Spleen (tissue), 7 donors: ENCODE measurements at regions not wholly inside any gene's neighbourhood (a gene's known extent, or its start where the extent isn't known, plus 50 kb on each side); places are given as distances from the start of the nearest gene placed in this dataset.

ENCODE experiments used
- CTCF ChIP-seq, 11 experiments: fragments of 200-600 bp in 7 of 11; fragments of 450-650 bp in 4 of 11; sonication (generic) in 4 of 11; IDR thresholded peaks in 8 of 11; conservative IDR thresholded peaks in 3 of 11; 1 replicate in 7 of 11; 2 replicates in 4 of 11; pipeline versions ENCODE4 v1.4.0 to v1.8.0; 2016 to 2021; ENCODE audit warnings: antibody characterized with exemption in 11 of 11, inconsistent platforms in 4 of 11, mild to moderate bottlenecking in 1 of 11
- POLR2A ChIP-seq, 3 donors: fragments of 450-650 bp; IDR thresholded peaks; one replicate each; pipeline ENCODE4 v1.5.1; 2017; ENCODE audit warnings: antibody characterized with exemption in 3 of 3, mild to moderate bottlenecking in 1 of 3
- POLR2AphosphoS5 ChIP-seq, 3 donors: sonication (generic); formaldehyde crosslinking; IDR thresholded peaks; one replicate each; pipeline ENCODE4 v1.5.1; 2017; ENCODE audit warnings: antibody characterized with exemption in 3 of 3
- donor health status: DM: no; HTN: no; CAD: no; lungs with moderate emphysema.
- donor health status: DM: no; HTN: no; CAD: no.
- donor health status: DM: no; HTN: no; CAD: no.

DNA sequence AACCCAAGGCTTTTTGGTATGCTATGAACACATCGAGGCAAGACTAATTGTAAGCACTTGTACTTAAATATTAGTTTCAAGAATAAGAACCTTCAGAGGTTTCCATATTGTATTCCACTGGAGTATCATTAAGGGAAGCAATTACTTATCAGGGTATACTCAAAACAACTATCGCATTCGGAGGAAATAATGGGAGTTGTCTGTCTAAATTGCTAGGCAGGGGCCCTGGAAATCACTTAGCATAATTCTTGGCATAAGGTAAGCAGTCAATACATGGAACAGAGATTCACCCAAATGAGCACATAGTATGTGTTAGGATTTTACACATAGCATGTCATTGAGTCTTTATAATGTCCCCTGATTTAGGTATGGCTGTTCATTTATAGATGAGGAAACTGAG lies 249.4 kb downstream of the DHX15 start:
- TF ChIP-seq POLR2A (IDR thresholded peaks at IDR 0.05) (no peak), CTCF (IDR thresholded peaks at IDR 0.05 in 8 of 11, conservative IDR thresholded peaks at IDR 0.05 in 3 of 11) (no peak), POLR2AphosphoS5 (IDR thresholded peaks at IDR 0.05) (no peak)
